Fibroblast of upper back skin (primary cell): ENCODE measurements at regions not wholly inside any gene's neighbourhood (a gene's known extent, or its start where the extent isn't known, plus 50 kb on each side); places are given as distances from the start of the nearest gene placed in this dataset.

Experiments used
- DNase-seq: peaks from one replicate; pipeline ENCODE4 v3.0.0-alpha.2; 2013

GRCh38 chr7:67426654-67427053, 430.0 kb downstream of the TYW1 start:
- DNase-seq: no peak

GRCh38 chr7:67429735-67430134, 433.1 kb downstream of the TYW1 start:
- DNase-seq: no peak

DNA sequence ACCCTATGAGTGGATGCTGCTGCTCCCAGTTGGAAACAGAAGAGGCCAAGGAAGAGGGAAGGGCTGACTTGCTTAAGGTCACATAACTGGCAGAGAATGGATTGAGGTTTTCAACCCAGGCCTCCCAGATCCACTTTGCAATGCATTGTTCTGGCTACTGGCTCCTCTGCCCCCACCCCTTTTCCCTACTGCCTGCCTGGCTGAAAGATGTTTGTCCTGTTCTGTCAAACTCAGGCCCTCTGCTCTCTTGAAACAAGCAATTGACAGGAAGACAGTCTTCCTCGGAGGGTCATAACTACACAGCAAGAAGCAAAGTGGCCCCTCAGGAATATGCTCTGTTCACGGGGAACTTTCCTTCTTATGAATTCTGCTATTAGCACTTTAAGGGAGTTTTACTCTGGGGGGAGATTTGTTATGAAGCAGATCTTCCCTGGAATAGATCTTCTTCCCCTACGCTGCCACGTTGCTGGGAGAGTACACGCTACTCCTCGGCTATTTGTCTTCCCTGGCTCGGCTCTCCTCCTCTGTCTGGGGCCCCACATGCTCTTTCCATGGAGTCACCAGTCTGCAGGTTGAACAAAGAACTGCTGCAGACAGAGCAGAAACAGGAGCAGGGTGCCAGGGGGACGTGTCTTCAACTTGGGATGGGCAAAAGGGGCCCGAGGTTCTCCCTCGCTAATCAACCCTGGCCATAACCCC, 436.1 kb downstream of the TYW1 start:
- DNase-seq: no peak

- DNase-seq: no peak
Measured at GRCh38 chr7:67435894-67436535, 439.4 kb downstream of the TYW1 start.

GRCh38 chr7:67438198-67438882, 441.7 kb downstream of the TYW1 start:
- DNase-seq: no peak

GRCh38 chr7:67438913-67439505, 442.4 kb downstream of the TYW1 start:
- no peak for DNase-seq

- DNase-seq: no peak
Measured at GRCh38 chr7:67440321-67440720, 443.7 kb downstream of the TYW1 start.

DNA sequence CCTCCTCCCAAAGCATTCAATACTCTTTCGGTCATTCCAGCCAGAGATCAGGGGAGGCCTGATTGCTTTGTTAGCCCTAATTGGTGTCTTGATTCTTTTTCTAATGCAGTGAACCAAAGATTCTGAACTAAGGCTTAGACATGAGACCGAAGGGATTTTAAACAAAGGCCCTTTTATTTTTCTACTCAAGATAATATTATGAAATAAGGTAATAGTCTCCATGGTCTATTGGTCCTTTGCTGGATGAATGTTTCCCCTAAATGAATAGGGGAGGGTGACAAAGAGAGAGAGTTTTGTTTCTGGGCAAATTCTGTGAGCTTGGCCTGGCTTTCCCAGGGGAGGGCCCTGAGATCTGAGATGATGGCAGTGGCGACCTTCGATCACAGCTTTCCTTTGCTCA, 449.1 kb downstream of the TYW1 start:
- DNase-seq: no peak

- no peak for DNase-seq
Measured at GRCh38 chr7:67447297-67447696, 450.7 kb downstream of the TYW1 start.

DNA sequence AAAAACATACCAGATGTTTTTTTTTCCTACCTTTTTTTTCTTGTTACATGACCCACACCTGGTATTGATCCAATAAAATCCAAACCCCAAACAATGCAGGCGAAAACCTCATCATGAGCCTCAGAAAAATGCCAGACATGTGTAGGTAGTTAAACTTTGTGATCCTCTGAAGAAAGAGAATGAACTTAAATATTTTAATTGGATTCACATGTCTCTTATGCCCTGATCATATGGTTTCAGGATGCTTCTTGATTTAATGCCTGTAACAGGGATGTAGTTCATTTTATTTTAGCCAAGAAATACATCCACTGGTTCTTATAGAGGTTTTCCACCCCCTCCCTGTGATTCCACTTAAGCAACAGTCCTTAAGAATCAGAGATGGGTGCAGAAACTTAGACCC, 451.6 kb downstream of the TYW1 start:
- DNase-seq: peak; percentile 61

DNA sequence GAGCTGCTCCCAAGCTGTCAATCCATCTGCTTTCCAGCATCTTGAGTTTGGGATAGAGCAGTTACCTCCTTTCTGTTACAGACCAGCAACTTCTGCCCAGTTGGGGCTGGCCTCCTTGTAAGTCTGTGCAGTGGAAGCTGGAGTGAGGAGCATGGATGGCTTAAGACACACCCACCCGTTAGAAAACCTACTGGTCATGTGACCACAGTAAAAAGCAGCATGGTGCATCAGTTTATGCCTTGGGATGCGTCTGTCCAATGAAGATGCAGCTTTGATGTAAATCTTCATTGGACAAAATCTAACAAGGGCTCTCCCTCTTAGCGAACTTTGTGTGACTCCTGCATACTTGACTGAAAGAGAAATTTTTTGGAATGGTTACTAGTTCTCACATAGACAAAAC, 453.5 kb downstream of the TYW1 start:
- DNase-seq: no peak

- DNase-seq: no peak
Measured at GRCh38 chr7:67451306-67451705, 454.7 kb downstream of the TYW1 start.

GRCh38 chr7:67452516-67453026, 455.9 kb downstream of the TYW1 start:
- no peak for DNase-seq

GRCh38 chr7:67453580-67454380, 457.1 kb downstream of the TYW1 start:
- no peak for DNase-seq

DNA sequence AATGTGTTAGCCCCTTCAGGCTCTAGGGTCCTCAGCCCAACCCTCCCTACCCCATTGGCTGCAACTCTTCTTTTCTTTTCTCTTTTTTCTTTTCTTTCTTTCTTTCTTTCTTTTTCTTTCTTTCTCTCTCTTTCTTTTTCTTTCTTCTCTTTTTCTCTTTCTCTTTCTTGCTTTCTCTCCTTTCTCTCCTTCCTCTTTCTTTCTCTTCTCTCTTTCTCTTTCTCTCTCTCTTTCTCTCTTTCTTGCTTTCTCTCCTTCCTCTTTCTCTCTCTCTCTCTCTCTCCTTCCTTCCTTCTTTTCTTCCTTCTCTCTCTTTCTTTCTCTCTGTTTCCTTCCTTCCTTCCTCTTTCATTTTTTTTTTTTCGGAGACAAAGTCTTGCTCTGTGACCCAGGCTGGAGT, 458.9 kb downstream of the TYW1 start:
- no peak for DNase-seq

GRCh38 chr7:67462781-67463191, 466.2 kb downstream of the TYW1 start:
- DNase-seq: peak; percentile 51

- no peak for DNase-seq
Measured at GRCh38 chr7:67463316-67463715, 466.7 kb downstream of the TYW1 start.

DNA sequence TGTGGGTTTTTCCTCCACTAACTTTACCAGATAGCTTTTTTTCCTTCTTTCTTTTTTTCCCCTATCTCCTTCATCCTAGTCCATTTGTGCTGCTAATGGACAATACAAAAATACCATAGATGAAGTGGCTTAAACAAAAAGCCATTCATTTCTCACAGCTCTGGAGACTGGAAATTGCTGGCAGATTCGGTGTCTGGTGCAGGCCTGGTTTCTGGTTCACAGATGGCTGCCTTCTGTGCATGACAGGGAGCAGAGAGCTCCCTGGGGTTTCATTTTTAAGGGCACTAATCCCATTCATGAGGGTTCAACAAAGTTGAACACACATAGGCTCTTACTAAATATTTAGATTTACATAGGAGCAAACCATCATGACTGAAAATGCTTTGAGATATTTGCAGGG, 467.4 kb downstream of the TYW1 start:
- DNase-seq: no peak

DNA sequence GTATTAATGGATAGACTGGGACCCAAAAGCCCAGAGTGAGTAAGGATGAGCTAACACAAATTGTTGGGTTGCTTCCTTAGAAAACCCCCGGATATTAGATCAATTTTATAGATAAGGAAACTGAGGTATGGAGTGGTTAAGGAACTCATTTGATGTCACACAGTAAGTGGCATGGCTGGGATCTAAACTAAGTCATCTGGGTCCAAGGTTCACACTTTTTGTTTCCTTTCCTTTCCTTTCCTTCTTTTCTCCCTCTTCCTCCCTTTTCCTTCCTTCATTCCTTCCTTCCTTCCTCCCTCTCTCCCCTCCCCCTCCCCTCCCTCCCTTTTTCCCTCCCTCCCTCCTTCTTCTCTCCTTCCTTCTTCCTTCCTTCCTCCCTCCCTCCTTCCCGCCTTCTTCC, 469.5 kb downstream of the TYW1 start:
- DNase-seq: no peak

DNA sequence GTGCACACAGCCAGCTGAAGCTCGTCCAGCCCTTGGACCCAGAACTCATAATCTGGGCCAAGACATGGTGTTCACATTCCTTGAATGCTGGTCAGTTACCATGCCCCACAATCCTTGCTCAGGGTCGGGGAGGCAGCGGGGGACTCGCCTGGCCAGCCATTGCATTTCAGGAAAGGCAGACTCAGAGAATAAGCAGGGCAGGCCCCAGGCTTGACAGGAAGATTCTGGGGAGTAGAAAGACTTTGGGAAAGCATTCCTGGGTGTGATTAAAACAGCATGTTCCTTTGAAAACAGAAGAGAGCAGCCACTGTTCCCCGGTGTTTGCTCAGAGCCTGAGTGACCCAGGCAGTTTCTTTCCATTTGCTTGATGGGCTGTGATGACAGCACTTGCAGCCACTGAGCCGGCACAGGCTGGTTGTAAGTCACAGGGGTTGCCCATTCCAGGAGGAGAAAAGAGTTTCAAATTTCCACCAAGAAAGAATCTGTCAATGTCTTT, 473.7 kb downstream of the TYW1 start:
- peak; percentile 12 for DNase-seq

DNA sequence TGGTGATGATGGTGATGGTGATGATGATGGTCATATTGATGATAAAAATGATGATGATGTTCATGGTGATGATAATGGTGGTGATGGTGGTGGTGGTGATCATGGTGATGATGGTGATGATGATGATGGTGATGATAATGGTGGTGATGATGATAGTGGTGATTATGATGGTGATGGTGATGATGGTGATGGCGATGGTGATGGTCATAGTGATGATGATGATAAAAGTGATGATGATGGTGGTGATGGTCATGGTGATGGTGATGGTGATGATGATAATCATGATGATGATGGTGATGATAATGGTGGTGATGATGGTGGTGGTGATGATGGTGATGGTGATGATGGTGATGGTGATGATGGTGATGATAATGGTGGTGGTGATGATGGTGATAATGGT, 478.7 kb downstream of the TYW1 start:
- no peak for DNase-seq

GRCh38 chr7:67478066-67478465, 481.4 kb downstream of the TYW1 start:
- DNase-seq: no peak
